ENCODE measurements at regions not wholly inside any gene's neighbourhood (a gene's known extent, or its start where the extent isn't known, plus 50 kb on each side); places are given as distances from the start of the nearest gene placed in this dataset.

DNA sequence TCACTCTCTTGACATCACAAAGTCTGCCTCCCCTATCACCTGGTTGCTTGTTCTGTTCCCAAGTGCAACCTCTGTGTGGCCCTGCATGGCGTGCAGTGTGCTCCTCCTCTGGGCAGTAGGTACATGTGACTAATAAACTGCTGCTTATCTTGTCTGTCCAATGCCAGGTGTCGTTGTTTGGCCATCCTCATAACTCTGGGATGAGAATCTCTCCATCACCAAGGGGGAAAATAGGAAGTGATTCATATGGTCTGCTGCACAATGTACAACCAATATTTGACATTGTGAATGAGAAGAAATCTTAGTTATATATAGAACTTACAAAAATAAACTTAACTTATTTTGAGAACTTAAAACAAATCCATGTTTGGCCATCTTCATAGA lies 135.2 kb downstream of the INHBA start:
- TF ChIP-seq CTCF (IDR thresholded peaks at IDR 0.05) (no peak), POLR2A (IDR thresholded peaks at IDR 0.05) (no peak)

Measured in right lobe of liver (tissue), 4 donors.